GM08714 (cell line): ENCODE measurements at regions not wholly inside any gene's neighbourhood (a gene's known extent, or its start where the extent isn't known, plus 50 kb on each side); places are given as distances from the start of the nearest gene placed in this dataset.

Source experiments
- H3K4me3 ChIP-seq: fragments of 200-500 bp; sonication (Bioruptor generic); 2 replicates; pipeline ENCODE4 v1.5.1; 2014; ENCODE audit warnings: mild to moderate bottlenecking, low read length, inconsistent platforms
- ZNF274 ChIP-seq: IDR thresholded peaks from 2 replicates; pipeline ENCODE4 v1.6.1; 2012; ENCODE audit warnings: mild to moderate bottlenecking, low read depth, low read length

GRCh38 chr7:25812086-25812850 is 339.7 kb upstream of the NFE2L3 start:
- H3K4me3 ChIP-seq, result no peak overlapping the region
- TF ChIP-seq ZNF274, result no peak

- TF ChIP-seq ZNF274, result no peak
Observed at GRCh38 chr7:25813381-25813780, 338.6 kb upstream of the NFE2L3 start.

DNA sequence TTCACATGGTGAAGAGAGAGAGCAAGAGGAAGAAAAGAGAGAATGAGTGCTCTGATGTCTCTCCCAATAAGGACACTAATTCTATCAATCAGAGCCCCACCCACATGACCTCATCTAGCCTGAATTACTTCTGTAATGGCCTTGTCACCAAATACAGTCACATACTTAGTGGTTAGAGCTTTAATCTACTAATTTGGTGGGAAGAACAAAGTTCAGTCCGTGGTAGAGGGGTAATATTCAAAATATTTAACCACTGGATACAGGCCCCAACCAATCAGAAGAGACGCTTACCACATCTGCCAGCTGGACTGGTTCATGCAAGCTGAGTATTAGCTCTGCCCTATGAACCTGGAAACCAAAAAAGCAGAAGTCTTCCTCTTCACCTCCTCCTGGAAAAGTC is 336.3 kb upstream of the NFE2L3 start:
- TF ChIP-seq ZNF274, result no peak
- H3K4me3 ChIP-seq, result no peak overlapping the region

More at GRCh38 chr7:25813381-25813780, 338.6 kb upstream of the NFE2L3 start:
- H3K4me3 ChIP-seq, result no peak overlapping the region

DNA sequence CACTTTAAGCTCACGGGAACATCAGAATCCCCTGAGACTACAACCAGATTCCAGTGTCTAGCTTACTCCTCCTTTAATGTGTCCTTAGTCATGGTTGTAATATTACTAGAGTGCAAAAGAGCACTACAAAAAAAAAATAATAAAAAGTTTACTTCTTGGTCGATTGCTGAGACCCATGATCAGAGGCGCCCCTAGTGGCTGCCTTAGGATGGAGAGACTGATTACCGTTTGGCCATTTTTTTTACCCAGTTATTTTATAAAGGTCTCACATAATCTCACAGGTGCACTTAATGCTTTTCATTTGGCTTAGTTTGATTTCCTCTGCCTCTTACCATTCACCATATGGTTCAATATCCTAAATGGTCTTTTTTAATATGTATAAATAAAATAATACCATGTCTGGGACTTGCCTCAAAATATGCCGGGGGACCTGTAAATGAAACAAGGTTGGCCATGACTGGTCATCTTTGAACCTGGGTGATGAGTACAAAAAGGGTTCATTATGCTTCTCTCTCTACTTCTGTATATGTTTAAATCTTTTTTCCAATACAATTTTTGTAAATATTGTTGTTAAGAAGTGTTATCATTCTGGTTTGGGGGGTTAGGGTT is 331.5 kb upstream of the NFE2L3 start:
- no peak overlapping the region for H3K4me3 ChIP-seq
- TF ChIP-seq ZNF274, result no peak

DNA sequence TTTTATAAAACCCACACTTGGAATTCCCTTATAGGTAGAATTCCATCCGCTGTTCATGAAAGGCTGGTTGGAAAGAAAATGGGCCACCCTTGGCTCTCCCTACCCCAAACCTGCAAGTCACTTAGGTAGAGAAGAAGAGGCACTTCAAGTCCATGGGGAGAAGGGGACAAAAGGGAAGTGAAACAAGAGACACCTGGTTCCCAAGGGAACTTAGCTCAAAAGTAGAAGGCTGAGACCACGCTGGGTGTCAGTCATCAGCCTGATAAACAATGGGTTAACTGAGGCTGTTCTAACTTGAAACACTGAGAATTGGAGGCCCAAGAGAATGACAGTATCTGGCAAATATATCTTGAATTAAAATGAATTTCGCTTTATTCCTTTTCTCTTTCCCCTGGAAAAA is 330.8 kb upstream of the NFE2L3 start:
- no peak for TF ChIP-seq ZNF274
- no peak overlapping the region for H3K4me3 ChIP-seq

- H3K4me3 ChIP-seq, result no peak overlapping the region
- no peak for TF ChIP-seq ZNF274
Observed at GRCh38 chr7:25822823-25823222, 329.2 kb upstream of the NFE2L3 start.

DNA sequence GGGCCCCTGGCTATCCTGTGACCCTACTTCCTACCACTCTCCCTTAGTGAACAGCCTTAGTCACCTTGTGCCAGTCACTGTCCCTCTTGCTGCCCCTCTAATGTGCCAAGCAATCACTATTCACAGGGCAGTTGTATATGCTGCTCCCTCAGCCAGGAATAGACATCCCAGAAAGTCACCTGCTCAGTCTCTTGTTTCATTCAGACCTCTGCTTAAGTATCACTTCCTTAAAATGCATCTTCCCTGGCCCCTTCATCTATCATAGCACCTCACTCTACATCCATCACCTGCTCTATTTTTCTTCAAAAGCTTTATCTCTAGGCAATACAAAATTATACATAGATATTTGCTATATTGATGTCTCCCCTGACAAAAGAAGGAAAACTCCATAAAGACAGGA is 328.4 kb upstream of the NFE2L3 start:
- TF ChIP-seq ZNF274, result no peak
- H3K4me3 ChIP-seq, result no peak overlapping the region

- no peak overlapping the region for H3K4me3 ChIP-seq
- no peak for TF ChIP-seq ZNF274
Observed at GRCh38 chr7:25828468-25828867, 323.5 kb upstream of the NFE2L3 start.

DNA sequence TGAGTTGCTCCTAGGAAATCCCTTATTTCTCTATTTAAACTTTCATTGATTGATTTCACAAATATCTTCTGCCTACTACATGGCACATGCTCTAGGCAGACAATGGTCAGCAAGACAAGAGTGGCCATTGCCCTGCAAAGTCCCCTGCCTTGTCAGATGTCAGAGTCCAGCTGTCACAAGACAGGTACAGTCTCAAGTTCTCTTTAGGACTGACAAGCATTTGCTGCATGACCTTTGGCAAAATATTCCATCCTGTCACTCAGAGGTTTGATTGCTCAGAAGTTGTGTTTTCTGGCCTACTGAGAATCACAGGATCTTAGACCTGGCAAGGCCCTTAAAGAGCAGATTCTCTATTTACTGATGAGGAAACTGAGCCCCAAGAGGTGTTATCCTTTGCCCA is 322.3 kb upstream of the NFE2L3 start:
- no peak for TF ChIP-seq ZNF274
- H3K4me3 ChIP-seq, result no peak overlapping the region

- no peak overlapping the region for H3K4me3 ChIP-seq
- TF ChIP-seq ZNF274, result no peak
Observed at GRCh38 chr7:25830215-25830614, 321.8 kb upstream of the NFE2L3 start.

GRCh38 chr7:25831062-25831691 is 320.8 kb upstream of the NFE2L3 start:
- TF ChIP-seq ZNF274, result no peak
- no peak overlapping the region for H3K4me3 ChIP-seq

- no peak overlapping the region for H3K4me3 ChIP-seq
- no peak for TF ChIP-seq ZNF274
Observed at GRCh38 chr7:25831831-25832411, 320.1 kb upstream of the NFE2L3 start.

DNA sequence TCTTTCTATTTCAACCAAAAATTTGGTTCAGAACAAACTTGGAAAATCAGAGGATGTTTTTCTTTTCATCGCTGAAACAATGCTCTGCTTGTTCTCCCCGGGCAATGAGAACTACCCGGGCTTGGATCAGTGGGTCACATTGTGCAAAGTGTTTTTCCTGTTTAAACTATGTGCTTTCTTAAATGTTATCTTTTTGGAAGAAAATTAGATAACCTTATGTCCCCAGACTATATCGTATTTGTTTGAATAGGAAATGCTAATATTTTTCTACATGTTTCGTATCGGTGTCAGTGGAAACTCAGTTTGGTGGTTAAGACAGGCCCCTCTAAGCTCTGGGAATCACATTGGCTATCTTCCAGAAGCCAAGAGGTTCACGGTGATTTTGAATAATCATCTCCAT is 319.5 kb upstream of the NFE2L3 start:
- H3K4me3 ChIP-seq, result no peak overlapping the region
- no peak for TF ChIP-seq ZNF274

DNA sequence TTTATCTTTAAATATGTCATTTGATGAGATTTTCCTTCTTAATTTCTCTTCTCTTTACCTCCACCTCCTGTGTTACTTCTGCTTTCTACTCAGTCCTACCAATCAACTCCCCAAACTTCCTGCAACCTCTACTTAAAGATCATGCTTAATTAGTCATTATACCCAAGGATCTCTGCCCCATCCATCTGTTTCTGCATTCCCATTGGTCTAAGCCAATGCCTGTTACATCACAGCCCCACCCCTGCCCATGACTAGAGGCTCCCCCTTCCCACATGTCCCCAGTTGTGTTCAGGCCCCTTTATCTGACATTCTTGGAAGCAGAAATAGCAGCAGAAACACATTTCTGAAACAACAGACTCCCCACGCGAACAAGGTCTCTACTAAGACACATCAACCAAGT is 319.1 kb upstream of the NFE2L3 start:
- no peak overlapping the region for H3K4me3 ChIP-seq
- no peak for TF ChIP-seq ZNF274

DNA sequence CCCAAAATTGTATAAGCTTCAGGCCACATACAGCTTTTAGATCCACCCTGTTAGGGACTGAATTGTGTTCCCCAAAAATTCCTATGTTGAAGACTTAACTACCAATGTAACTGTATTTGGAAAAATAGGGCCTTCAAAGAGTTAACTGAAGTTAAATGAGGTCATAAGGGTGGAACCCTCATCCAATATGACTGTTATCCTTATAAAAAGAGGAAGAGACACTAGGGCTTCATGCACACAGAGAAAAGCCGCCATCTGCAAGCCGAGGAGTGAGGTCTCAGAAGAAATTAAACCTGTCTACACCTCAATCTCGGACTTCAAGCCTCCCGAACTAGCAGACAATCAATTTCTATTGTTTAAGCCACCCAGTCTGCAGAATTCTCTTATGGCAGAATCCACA is 317.9 kb upstream of the NFE2L3 start:
- TF ChIP-seq ZNF274, result no peak
- H3K4me3 ChIP-seq, result no peak overlapping the region

DNA sequence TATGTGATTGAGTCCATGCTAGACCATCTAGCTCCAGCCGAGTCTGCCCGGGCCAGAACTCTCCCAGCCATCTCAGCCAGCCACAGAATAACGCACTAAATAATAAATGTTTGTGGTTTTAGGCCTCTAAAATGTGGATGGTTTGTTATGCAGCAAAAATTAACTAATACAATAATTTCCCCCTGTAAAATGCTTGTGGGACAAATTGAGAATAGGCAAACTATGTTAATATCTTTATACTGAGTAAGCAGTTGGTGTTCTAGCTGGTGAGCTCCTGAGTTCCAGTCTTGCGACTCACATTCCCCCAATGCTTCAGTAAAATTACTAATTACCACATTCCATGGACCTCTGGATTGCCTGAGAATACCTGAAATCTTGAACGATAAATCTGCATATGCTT is 316.8 kb upstream of the NFE2L3 start:
- TF ChIP-seq ZNF274, result no peak

More for the DNA sequence above, 316.8 kb upstream of the NFE2L3 start:
- H3K4me3 ChIP-seq, result no peak overlapping the region
